HCT116 (cell line): ENCODE measurements at regions not wholly inside any gene's neighbourhood (a gene's known extent, or its start where the extent isn't known, plus 50 kb on each side); places are given as distances from the start of the nearest gene placed in this dataset.

Source experiments
- EGR1 ChIP-seq: IDR thresholded peaks from 2 replicates; pipeline ENCODE4 v1.6.1; 2012; ENCODE audit warnings: low read depth
- ELF1 ChIP-seq: IDR thresholded peaks from 2 replicates; pipeline ENCODE4 v1.6.1; 2012; ENCODE audit warnings: low read depth, borderline replicate concordance
- EZH2 ChIP-seq: fragments of 200-600 bp; sonication (generic); IDR thresholded peaks from 2 replicates; pipeline ENCODE4 v1.6.1; 2017; ENCODE audit warnings: antibody characterized with exemption, mixed run types
- JUND ChIP-seq: IDR thresholded peaks from 2 replicates; pipeline ENCODE4 v1.6.1; 2012
- POLR2A ChIP-seq: IDR thresholded peaks from 2 replicates; pipeline ENCODE4 v1.7.0; 2011; ENCODE audit warnings: borderline replicate concordance; ENCODE audit not compliant: insufficient read depth, insufficient read length; ENCODE audit errors: extremely low read depth
- POLR2AphosphoS5 ChIP-seq: IDR thresholded peaks from 2 replicates; pipeline ENCODE4 v1.6.1; 2011; ENCODE audit warnings: mild to moderate bottlenecking, low read depth, low read length, moderate library complexity
- RAD21 ChIP-seq: IDR thresholded peaks from 2 replicates; pipeline ENCODE4 v1.6.1; 2012; ENCODE audit warnings: low read depth, mild to moderate bottlenecking
- ZBTB33 ChIP-seq: IDR thresholded peaks from 2 replicates; pipeline ENCODE4 v1.6.1; 2011; ENCODE audit warnings: mild to moderate bottlenecking, low read length, moderate library complexity; ENCODE audit not compliant: insufficient replicate concordance; ENCODE audit errors: extremely low read depth
- ZFX ChIP-seq: fragments of 450-650 bp; IDR thresholded peaks from 2 replicates; pipeline ENCODE4 v1.6.1; 2017
- TF ChIP-seq, protein P1 (sequence below), 3 experiments: fragments of 200-600 bp in 1 of 3; sonication (generic) in 1 of 3; IDR thresholded peaks in 2 of 3; conservative IDR thresholded peaks in 1 of 3; 2 replicates each; pipeline ENCODE4 v1.5.1; 2012 to 2017; ENCODE audit warnings: low read depth in 2 of 3, low read length in 2 of 3, antibody characterized with exemption in 1 of 3, borderline replicate concordance in 1 of 3, control low read depth in 1 of 3, mild to moderate bottlenecking in 1 of 3, mixed read lengths in 1 of 3, mixed run types in 1 of 3, moderate library complexity in 1 of 3; ENCODE audit not compliant: insufficient read depth in 1 of 3

- TF ChIP-seq POLR2A = no peak
- TF ChIP-seq, protein P1, sequence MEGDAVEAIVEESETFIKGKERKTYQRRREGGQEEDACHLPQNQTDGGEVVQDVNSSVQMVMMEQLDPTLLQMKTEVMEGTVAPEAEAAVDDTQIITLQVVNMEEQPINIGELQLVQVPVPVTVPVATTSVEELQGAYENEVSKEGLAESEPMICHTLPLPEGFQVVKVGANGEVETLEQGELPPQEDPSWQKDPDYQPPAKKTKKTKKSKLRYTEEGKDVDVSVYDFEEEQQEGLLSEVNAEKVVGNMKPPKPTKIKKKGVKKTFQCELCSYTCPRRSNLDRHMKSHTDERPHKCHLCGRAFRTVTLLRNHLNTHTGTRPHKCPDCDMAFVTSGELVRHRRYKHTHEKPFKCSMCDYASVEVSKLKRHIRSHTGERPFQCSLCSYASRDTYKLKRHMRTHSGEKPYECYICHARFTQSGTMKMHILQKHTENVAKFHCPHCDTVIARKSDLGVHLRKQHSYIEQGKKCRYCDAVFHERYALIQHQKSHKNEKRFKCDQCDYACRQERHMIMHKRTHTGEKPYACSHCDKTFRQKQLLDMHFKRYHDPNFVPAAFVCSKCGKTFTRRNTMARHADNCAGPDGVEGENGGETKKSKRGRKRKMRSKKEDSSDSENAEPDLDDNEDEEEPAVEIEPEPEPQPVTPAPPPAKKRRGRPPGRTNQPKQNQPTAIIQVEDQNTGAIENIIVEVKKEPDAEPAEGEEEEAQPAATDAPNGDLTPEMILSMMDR (IDR thresholded peaks at IDR 0.05 in 2 of 3, conservative IDR thresholded peaks at IDR 0.05 in 1 of 3; ENCODE audit: borderline replicate concordance in 1 of 3, insufficient read depth in 1 of 3, low read depth in 2 of 3, low read length in 2 of 3) = no peak
- TF ChIP-seq JUND = no peak
- no peak for TF ChIP-seq ZFX
- TF ChIP-seq EZH2 = no peak
- no peak for TF ChIP-seq POLR2AphosphoS5
- no peak for TF ChIP-seq EGR1
- TF ChIP-seq RAD21 = no peak
- no peak for TF ChIP-seq ELF1
- no peak for TF ChIP-seq ZBTB33
Observed at GRCh38 chr9:79447762-79448161, 124.0 kb upstream of the TLE4 start.
